ENCODE measurements at regions not wholly inside any gene's neighbourhood (a gene's known extent, or its start where the extent isn't known, plus 50 kb on each side); places are given as distances from the start of the nearest gene placed in this dataset.
"Not testable (repeated sequence)": the region's sequence is repeated elsewhere in the genome, so short reads cannot be mapped to it uniquely, and the experiment has no call there.

GRCh38 chr18:58805467-58806187, 59.0 kb upstream of the ZNF532 start:
- no peaks in the 10 kb centered on the region for H3K27me3 ChIP-seq
- peak; percentile 10 for DNase-seq
- TF ChIP-seq POLR2AphosphoS5 (IDR thresholded peaks at IDR 0.05) (no peak), EP300 (IDR thresholded peaks at IDR 0.05) (no peak), POLR2A (IDR thresholded peaks at IDR 0.05) (no peak), CTCF (IDR thresholded peaks at IDR 0.05) (no peak)
- H3K36me3 ChIP-seq, result no peaks in the 10 kb centered on the region
- intact Hi-C loops (cut with DNase I), result no loop called here
- no peak overlapping the region for H3K27ac ChIP-seq
- 56 to 74% methylated on average over 8 of the region's 8 CpGs for WGBS, 2 donors
- H3K4me3 ChIP-seq, result no peak overlapping the region
- no peaks in the 10 kb centered on the region for H3K4me1 ChIP-seq
- H3K9me3 ChIP-seq, result no peaks in the 10 kb centered on the region

GRCh38 chr18:58806826-58807714, 57.6 kb upstream of the ZNF532 start:
- TF ChIP-seq POLR2A (IDR thresholded peaks at IDR 0.05), result no peak
- TF ChIP-seq EP300 (IDR thresholded peaks at IDR 0.05), result no peak
- TF ChIP-seq CTCF (IDR thresholded peaks at IDR 0.05), result no peak
- TF ChIP-seq POLR2AphosphoS5 (IDR thresholded peaks at IDR 0.05), result no peak
- H3K4me3 ChIP-seq, result no peak overlapping the region
- H3K36me3 ChIP-seq, result no peaks in the 10 kb centered on the region
- no peak for DNase-seq
- H3K9me3 ChIP-seq, result no peaks in the 10 kb centered on the region
- no peaks in the 10 kb centered on the region for H3K4me1 ChIP-seq
- no peak overlapping the region for H3K27ac ChIP-seq
- intact Hi-C loops (cut with DNase I), result no loop called here
- WGBS, 2 donors, result 93% methylated on average over 20 of the region's 20 CpGs
- H3K27me3 ChIP-seq, result no peaks in the 10 kb centered on the region

- no peak for DNase-seq
- H3K27me3 ChIP-seq, result no peaks in the 10 kb centered on the region
- H3K9me3 ChIP-seq, result no peaks in the 10 kb centered on the region
- 88 to 91% methylated on average over 10 of the region's 10 CpGs for WGBS, 2 donors
- no peaks in the 10 kb centered on the region for H3K4me1 ChIP-seq
- no peaks in the 10 kb centered on the region for H3K36me3 ChIP-seq
- H3K27ac ChIP-seq, result no peak overlapping the region
- TF ChIP-seq CTCF (IDR thresholded peaks at IDR 0.05) (no peak), EP300 (IDR thresholded peaks at IDR 0.05) (no peak), POLR2AphosphoS5 (IDR thresholded peaks at IDR 0.05) (no peak)
- H3K4me3 ChIP-seq, result no peak overlapping the region
- intact Hi-C loops (cut with DNase I), result no loop called here
These were observed 56.9 kb upstream of the ZNF532 start for GRCh38 chr18:58807766-58808165.

- intact Hi-C loops (cut with DNase I), result no loop called here
- H3K4me3 ChIP-seq, result no peak overlapping the region
- no peak overlapping the region for H3K27ac ChIP-seq
- H3K4me1 ChIP-seq, result no peaks in the 10 kb centered on the region
- no peaks in the 10 kb centered on the region for H3K27me3 ChIP-seq
- TF ChIP-seq POLR2AphosphoS5 (IDR thresholded peaks at IDR 0.05), result no peak
- TF ChIP-seq CTCF (IDR thresholded peaks at IDR 0.05), result no peak
- TF ChIP-seq POLR2A (IDR thresholded peaks at IDR 0.05), result no peak
- TF ChIP-seq EP300 (IDR thresholded peaks at IDR 0.05), result no peak
- no peaks in the 10 kb centered on the region for H3K9me3 ChIP-seq
- no peaks in the 10 kb centered on the region for H3K36me3 ChIP-seq
- WGBS, 2 donors, result 96% methylated on average over 10 of the region's 10 CpGs
- DNase-seq, result no peak
These were observed 56.3 kb upstream of the ZNF532 start for GRCh38 chr18:58808349-58808748.

- intact Hi-C loops (cut with DNase I); H3K4me1 ChIP-seq; H3K9me3 ChIP-seq; DNase-seq; H3K27ac ChIP-seq; H3K4me3 ChIP-seq; H3K27me3 ChIP-seq; H3K36me3 ChIP-seq: not testable (repeated sequence)
- 92 to 95% methylated on average over 13 of the region's 13 CpGs for WGBS, 2 donors
These were observed 52.8 kb upstream of the ZNF532 start for GRCh38 chr18:58811859-58812258.

All from sigmoid colon (tissue), 6 donors.